HPDE6-E6E7 (cell line): ENCODE measurements at regions not wholly inside any gene's neighbourhood (a gene's known extent, or its start where the extent isn't known, plus 50 kb on each side); places are given as distances from the start of the nearest gene placed in this dataset.

ENCODE experiments used
- DNase-seq: peaks from one replicate; pipeline ENCODE4 v3.0.0; 2011; ENCODE audit warnings: missing footprints; ENCODE audit errors: extremely low spot score

DNA sequence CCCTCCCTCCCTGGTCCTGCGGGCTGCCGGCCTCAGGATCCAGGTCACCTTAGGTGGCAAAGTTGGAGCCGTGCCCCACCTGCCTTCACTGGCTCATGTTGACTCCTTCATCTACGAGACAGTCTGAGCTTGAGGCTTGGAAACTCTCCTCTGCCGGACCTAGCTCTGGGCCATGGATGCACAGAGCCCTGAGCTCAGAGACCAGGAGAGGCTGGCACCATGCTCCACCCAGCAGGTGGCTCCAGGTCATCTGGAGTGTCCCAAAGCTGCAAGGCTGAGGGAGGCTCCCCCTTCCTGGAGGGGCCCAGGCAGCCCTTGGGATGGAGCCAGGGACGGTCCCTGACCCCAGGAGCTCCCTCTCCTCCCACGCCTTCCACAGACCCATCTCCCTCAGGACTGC, 81.3 kb downstream of the PDGFA start:
- no peak for DNase-seq

DNA sequence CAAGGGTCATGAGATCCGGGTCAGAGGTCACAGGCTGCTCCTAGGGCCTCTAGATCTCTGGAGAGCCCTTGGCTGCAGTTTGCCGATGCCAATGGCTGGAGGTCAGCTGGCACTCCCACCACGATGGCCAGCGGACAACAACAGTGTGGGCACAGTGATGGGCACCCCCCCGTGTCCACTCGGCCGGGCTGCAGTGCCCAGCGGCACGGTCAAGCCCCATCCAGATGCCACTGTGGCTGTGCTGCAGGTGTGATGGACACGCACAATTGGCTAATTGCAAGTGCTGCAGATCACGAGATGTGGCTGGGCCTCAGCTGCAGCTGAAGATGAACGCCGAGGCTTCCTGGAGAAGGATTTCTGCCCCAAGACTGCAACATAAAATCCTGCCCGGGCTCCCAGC, 80.7 kb downstream of the PDGFA start:
- no peak for DNase-seq

DNA sequence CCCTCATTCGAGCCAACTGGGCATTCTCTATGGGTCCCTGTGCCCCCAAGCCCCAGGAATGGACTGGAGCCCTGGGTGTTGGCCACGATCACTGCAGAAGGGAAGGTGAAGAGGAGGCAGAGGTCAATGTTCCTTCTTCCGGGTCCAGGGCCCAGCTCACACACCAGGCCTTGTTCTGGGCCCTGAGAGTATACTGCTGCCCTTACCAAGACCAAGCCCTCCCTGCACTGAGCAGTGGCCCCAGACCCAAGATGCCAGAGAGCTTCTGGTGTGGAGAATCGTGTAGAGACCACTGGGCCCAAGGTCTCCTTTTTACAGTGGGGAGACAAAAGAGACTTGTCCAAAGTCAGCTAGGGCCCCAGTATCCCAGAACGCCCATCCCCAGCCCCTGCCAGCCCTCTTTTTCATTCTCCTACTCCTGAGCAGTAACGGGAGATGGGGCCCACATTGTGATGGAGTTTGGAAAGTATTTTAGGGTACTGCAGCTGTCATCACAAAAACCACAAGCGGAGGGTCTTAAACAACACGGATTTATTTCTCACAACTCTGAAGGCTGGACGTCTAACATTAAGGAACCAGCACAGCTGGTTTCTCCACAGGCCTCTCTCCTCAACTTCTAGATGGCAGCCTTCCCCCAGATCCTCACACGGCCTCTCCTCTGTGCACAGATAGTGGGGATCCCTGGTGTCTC, 79.4 kb downstream of the PDGFA start:
- DNase-seq = no peak

DNA sequence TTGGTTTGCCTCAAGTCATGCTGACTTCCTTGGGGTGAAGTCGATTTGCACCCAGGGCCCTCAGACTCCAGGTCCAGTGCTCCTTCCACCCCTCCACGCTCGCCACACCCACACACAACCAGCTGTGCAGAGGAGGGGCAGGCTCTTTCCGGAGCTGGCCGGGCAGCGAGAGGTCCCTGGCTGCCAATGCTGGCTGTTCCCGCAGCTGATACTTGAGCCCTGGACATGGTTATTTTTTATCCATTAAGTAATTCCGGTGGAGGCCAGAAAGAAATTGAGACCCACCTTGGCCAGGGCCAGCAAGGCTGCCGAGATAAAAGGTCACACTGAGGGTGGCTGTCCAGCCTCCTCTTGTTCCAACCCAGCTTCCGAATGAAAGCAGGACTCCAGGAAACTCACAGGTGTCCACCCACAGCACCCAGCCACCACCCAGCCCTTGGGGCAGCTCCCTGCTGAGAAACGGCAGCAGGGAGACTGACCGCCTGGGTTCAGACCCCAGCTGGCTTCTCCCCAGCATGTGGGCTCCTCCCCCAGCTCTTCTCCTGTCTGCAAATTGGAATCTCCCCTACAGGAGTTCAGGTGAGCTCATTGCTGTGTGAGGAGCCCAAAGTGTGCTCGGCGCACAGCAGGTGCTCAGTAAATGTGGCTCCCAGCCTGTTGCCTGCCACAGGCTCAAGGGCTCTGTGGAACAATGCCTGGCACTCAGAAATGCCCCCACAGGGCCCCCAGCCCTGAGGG, 77.8 kb downstream of the PDGFA start:
- no peak for DNase-seq

DNA sequence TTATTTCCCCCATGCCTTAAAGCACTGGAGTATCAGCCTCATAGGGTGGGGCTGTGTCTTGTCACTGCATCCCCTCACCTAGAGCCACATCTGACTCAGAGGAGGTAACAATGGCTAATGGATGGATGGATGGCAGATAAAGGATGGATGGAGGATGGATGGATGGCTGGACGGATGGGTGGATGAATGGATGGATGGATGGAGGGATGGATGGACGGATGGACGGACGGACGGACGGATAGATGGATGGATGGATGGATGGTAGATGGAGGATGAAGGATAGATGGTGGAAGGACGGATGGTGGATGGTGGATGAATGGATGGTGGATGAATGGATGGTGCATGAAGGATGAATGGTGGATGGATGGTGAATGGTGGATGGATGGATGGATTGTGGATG, 77.2 kb downstream of the PDGFA start:
- no peak for DNase-seq

DNA sequence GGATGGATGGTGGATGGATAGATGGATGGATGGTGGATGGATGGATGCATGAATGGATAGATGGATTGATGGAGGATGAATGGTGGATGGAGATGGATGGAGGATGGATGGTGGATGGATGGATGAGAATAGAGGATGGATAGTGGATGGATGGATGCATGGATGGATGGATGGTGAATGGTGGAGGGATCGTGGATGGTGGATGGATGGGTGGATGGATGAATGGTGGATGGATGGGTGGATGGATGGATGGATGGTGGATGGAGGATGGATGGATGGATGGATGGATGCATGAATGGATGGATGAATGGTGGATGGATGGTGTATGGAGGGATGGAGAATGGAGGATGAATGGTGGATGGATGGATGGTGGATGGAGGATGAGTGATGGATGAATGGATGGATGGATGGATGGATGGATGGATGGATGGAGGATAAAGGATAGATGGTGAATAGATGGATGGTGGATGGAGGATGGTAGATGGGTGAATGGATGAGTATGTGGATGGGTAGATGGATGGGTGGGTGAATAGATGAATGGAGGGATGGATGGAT, 76.3 kb downstream of the PDGFA start:
- DNase-seq = no peak

DNA sequence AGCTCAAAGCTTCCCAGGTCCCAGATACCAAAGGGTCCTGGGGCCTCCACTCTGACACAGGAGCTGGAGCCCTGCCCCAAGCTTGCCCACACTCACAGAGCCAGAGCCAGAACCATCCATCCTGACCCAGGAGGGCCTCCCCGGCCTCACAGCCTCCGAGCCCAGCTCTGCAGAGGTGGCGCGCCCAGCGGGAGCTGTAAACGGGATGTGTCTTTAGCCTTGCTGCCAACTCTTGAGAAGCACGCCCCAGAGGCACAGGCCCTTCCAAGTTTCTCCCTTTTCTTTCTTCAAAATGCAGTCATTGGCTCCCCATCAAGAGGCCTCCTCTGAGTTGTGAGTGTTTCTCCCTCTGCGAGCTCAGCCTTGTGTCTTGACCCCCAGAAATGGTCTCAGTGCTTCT, 75.0 kb downstream of the PDGFA start:
- no peak for DNase-seq

DNA sequence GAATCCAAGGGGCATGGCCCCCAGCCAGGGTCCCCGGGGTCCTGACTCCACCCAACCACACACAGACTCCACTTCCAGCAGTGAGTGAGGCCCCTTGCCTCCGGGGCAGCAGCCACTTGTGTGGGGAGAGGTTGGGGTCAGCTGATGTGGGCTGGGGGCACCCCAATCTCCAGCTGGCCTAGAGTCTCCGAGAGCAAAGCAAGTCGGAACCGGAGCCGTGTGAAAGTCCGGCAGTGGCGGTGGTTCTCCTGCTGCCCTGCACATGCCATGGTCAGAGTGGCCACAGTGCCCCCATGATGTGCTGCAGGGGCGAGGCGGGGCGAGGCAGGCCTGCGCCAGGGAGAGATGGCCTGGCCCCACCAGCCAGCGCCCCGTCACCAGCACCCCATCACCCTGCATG, 74.6 kb downstream of the PDGFA start:
- DNase-seq = no peak

DNA sequence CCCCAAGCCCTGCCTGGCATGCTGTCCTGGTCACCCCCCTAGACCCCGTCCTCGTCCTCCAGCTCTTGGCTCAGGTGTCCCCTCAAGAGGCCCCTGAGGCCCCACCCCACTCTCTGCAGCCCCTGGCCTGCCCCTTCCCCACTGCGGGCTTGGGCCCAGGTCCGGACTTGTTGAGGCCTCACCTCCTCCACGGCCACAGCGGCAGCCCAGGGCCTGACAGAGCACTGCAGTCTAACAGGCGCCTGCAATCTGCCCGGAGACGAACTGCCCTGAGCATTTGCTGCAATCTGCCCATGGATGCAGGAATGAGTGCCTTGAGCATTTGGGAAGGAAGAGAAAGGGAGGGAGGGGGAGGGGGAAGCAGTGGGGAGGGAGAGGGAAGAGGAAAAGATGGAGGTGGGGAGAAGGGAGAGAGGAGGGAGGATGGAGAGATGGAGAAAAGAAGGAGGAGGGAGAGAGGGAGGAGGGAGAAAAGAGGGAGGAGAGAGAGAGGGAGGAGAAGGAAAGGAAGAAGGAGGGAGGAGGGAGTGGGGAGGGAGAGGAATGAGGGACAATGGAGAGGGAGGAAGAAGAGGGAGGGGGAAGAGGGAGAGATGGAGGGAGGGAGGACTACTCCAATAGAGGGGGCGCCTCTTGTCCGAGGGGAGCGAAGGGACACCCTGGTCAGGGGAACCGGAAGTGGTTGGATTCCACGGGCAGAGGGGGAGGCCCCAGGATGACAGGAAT, 73.9 kb downstream of the PDGFA start:
- DNase-seq = no peak

DNA sequence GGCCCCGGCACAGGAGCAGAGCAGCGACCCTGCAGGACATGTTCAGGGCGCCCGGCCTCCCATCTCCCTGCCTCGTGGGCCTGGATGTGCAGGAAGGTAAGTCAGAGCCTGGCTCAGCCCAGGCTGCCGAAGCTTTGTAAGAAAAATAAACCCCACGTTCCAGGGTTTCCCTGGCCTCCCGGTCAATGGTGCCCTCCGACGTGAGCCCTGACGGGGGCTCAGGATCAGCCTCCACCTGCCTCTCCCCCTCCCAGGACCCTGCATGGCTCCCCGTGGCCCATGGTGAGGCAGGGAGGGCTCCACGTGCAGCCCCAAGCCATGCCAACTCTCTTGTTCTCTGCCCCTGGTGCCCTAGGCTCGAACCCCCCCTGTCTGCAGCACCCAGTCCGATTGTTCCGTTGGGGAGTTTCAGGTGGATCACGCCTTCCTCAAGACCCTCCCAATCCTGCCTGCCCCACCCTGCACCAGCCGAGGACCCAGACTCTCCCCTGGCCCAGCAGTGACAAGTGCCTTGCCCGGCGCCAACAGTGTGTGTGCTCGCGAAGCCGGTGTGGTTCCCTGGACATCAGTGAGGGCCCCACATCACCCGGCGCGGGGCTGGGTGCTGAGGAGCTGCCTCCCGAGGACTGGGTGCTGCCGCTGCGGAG, 73.2 kb downstream of the PDGFA start:
- no peak for DNase-seq
